ENCODE measurements at regions not wholly inside any gene's neighbourhood (a gene's known extent, or its start where the extent isn't known, plus 50 kb on each side); places are given as distances from the start of the nearest gene placed in this dataset.
"Not testable (repeated sequence)": the region's sequence is repeated elsewhere in the genome, so short reads cannot be mapped to it uniquely, and the experiment has no call there.

DNA sequence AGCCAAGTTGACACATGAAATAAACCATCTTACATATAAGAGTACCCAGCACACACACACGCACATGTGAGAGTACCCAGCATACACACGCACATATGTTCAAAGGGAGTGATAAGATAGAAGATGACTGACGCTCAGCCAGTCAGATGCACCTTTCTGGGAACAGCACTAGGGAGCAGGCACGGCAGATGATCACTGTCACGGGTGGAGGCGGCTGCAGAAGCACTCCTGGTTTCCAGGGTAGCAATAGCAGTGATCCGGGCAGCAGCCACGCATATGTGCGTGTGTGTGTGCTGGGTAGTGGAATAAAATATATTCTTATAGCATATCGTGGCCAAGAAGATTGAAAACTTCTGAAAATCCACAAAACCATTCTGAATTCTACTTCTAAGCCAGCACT lies 85.8 kb upstream of the NAMPT start:
- H3K4me3 ChIP-seq (ENCODE audit: low read depth, low read length), result no peak overlapping the region
- no peak for DNase-seq (ENCODE audit: low read depth)

DNA sequence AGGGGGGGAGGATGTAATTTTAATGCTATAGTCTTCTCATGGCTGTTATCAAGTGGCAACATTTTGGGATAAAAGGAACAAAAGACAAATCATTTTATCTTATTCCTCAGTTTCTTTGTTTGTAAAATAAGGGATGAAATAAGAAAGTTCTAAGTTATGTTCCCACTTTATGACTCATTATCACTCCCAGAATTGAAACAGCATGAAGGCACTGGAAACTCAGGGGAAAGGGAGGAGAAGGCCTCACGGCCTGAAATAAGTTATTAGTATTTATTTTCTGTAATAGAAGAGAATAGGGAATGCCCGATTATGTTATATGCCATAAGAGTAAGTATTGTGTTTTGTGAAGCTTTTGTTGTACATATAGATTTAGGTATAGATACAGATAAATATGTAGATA lies 85.0 kb upstream of the NAMPT start:
- H3K4me3 ChIP-seq (ENCODE audit: low read depth, low read length), result no peak overlapping the region
- no peak for DNase-seq (ENCODE audit: low read depth)

DNA sequence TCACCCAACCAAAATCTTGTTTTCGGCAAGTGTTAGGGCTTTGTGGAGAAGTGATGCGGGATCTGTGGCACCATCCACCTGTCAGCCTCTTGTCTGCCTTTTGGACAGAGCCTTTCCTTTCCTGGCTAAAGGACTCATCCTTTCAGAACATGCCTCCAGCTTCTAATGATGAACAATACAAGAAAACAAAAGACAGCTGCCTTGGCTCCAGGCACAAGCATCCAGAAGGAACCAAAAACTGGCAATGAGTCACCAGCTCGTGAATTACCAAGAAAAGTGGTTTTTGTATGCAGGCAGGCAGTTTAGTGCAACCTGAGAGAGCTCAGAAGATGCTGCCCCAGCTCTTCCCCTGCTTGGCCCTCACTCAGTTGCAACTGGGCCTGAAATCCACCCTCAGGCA lies 84.6 kb upstream of the NAMPT start:
- no peak overlapping the region for H3K4me3 ChIP-seq (ENCODE audit: low read depth, low read length)
- DNase-seq (ENCODE audit: low read depth), result peak; percentile 50

DNA sequence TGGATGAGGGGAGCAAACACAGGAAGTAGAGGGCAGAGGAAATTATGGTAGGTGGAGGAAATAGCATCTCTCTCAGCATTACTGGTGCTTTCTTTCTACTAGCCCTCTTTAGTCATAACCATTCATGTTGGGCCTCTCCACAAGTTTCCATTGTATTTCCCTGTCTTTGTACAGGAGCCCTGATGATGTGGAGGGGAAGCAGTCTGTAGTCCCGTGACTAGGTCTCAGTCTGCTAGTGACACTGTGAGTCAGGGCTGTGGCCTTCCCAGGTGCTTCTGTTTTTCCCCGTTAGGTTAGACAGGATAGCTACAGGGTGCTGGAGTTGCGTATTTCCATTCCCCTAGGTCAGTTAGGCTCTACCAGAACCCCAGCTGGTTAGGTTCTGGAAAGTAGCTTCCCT lies 82.9 kb upstream of the NAMPT start:
- no peak for DNase-seq (ENCODE audit: low read depth)
- H3K4me3 ChIP-seq (ENCODE audit: low read depth, low read length), result no peak overlapping the region

DNA sequence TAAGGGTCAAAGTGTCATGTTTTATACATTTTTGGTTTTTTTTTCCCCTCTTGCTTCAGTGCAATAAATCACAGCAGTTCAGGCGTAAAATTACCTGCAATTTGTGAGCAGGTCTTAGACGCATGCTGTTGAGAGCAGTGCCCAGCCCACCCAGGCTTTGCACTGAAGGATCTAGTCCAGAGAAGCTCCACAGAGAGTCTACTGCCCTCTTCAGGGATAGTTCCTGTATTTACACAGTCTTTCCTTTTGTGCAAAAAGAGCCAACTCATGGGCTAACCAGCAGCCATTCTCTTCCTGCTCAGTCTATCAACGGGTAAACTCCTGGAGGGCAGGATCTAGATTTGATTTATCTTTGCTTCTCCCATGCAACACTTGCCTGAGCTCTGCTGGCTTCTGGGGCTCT lies 82.2 kb upstream of the NAMPT start:
- no peak overlapping the region for H3K4me3 ChIP-seq (ENCODE audit: low read depth, low read length)
- no peak for DNase-seq (ENCODE audit: low read depth)

DNA sequence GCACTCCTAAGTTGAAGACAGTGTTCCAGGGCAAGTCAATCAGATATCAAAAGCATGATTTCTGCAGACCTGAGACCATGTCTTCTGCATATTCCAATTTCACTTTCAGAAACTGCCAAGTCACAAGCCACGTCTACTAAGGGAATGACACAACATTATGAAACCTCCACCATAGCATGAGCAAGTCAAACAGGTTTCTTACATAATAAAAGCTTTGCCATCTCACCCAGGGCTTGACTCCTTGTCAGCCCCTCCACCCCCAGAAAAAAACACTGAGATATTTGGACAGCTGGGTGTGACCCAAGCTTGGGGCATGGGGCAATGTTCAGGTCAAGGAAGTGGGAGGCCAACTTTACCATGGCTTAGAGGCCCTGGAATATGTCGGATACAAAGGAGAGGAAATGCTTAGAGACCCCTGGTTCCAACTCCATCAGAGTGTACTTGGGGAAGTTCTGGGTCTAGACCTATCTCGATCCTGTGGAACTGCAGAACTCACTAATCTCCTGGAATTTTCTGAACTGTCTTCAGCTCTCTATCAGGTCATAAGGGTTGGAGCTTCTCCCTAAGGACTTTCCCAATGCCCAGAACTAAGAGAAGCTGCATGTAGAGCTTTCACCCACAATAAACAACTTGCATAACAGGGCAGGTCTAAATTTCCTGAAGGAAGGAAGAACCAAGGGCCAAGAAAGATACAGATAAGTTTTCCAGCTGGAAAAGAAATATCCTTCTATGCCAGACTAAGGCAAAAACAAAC lies 80.6 kb upstream of the NAMPT start:
- no peak overlapping the region for H3K4me3 ChIP-seq (ENCODE audit: low read depth, low read length)
- no peak for DNase-seq (ENCODE audit: low read depth)

DNA sequence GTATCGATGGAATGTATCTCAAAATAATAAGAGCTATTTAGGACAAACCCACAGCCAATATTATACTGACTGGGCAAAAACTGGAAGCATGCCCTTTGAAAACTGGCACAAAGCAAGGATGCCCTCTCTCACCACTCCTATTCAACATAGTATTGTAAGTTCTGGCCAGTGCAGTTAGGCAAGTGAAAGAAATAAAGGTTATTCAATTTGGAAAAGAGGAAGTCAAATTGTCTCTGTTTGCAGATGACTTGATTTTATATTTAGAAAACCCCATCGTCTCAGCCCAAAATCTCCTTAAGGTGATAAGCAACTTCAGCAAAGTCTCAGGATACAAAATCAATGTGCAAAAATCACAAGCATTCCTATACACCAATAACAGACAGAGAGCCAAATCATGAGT lies 77.7 kb upstream of the NAMPT start:
- H3K4me3 ChIP-seq (ENCODE audit: low read depth, low read length); DNase-seq (ENCODE audit: low read depth): not testable (repeated sequence)

DNA sequence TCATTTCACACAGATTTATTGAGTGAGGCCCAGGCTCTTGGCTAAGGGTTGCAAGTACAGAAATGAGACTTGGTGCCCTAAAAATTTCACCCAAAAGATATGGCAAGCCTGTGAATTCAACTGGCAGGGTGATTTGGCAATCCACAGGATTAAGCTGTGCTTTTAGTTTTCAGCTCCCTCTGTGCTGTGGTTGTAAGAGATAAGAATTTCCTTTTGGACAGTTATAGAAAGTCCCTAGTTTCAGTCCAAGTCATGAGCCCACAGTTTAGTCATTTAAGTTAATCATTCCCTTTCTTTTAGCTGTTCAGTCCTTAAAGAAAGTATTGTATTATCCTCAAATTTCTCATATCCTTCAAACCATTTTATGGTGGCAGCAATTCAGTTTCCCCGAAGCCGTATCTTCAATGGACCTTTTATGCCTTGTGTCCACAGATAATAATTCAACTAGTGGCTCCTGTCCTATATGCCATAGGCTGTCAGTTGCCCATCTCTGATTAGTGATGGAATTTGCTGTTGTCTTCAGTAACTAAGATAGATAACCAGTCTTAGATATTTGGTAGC lies 73.4 kb upstream of the NAMPT start:
- H3K4me3 ChIP-seq (ENCODE audit: low read depth, low read length), result no peak overlapping the region
- DNase-seq (ENCODE audit: low read depth), result no peak

DNA sequence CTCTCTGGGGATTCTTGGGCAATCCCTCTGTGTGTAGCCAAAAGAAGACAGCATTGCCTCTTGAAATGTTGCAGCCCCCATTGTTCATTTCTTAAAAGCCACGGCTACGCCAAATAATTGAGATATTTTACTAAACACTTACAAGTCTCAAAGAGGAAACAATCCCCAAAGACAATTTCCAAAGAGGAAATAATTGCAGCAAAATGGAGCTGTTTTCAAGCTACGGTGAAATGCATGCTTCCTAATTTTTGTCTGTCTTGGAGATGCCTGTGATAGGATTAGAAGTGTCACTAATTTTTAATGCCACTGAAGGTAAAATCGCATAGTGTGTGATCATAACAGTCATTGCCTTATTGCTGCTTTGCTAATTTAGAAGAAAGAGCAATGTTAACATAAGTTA lies 72.9 kb upstream of the NAMPT start:
- no peak overlapping the region for H3K4me3 ChIP-seq (ENCODE audit: low read depth, low read length)
- no peak for DNase-seq (ENCODE audit: low read depth)

DNA sequence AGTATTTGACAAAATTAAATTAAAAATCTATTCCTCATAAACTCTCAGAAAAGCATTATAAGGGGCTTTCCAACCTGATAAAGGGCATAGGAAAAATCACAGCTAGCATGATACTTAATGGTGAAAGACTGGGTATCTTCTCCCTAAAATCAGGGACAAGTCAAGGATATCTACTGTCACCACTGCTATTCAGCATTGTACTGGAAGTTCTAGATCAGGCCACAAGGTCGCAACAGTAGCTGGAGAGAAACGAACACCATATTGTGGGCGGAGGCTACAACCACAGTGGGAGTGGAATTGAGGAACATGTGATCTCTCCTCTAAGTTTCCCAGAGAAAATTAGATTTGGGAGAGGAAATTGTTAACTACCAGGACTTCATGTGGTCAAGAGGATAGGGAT lies 70.0 kb upstream of the NAMPT start:
- DNase-seq (ENCODE audit: low read depth), result no peak
- no peak overlapping the region for H3K4me3 ChIP-seq (ENCODE audit: low read depth, low read length)

DNA sequence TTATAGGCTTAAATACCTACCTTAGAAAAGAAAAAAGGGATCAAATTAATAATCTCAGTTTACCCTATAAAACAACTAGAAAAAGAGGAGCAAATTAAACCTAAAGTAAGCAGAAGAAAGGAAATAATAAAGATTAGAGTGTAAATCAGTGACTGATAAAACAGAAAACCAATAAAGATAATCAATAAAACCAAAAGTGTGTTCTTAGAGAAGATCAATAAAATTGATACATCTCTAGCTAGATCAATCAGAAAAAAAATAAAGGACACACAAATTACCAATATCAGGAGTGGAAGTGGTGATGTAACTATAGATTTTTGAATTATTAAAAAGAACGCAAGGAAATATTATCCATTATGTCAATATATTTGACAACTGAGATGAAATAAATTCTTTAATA lies 69.2 kb upstream of the NAMPT start:
- DNase-seq (ENCODE audit: low read depth), result no peak
- no peak overlapping the region for H3K4me3 ChIP-seq (ENCODE audit: low read depth, low read length)

DNA sequence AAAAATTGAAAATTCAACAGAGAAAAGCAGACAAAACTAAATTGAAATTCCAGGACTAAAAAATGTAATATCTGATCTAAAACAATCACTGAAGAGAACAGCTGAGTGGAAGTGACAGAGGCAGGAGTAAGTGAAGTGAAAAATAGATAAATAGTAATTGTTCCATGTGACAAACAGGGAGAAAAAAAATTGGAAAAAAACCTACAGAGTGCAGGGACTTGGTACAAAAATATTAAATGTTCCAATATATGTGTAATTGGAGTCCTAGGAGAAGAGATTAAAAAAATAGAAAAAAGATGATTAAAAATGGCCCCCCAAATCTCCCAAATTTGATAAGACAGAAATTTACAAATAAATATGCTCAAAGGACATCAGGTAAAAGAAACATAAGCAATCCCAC lies 63.4 kb upstream of the NAMPT start:
- DNase-seq (ENCODE audit: low read depth), result no peak
- H3K4me3 ChIP-seq (ENCODE audit: low read depth, low read length), result no peak overlapping the region

DNA sequence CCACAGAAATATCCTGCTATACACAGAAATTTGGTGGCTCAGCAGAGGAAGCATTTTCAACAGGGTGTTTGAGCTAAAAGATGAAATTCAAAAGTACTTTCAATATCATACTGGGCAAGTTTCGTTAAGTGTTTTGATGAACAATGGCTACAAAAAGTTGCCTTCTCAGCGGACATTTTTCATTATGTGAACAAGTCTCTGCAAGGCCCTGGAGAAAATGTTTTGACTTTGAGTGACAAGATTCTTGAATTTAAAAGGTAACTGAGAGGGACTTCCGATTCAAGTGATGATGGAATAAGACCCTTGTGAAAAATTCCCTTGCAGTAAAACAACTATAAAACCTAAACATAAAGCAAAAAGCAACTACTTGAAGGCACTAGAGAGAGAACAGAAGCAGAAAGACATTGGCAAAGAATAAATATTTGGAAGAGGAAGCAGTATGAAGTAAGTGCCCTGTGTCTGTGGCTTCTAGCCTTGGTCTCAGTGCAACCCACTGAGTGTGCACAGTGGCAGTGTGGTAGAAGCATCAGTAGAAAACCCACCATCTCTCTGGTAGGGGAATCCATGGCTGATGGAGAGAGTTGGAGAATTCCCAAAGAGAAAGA lies 62.5 kb upstream of the NAMPT start:
- DNase-seq (ENCODE audit: low read depth), result no peak
- no peak overlapping the region for H3K4me3 ChIP-seq (ENCODE audit: low read depth, low read length)

DNA sequence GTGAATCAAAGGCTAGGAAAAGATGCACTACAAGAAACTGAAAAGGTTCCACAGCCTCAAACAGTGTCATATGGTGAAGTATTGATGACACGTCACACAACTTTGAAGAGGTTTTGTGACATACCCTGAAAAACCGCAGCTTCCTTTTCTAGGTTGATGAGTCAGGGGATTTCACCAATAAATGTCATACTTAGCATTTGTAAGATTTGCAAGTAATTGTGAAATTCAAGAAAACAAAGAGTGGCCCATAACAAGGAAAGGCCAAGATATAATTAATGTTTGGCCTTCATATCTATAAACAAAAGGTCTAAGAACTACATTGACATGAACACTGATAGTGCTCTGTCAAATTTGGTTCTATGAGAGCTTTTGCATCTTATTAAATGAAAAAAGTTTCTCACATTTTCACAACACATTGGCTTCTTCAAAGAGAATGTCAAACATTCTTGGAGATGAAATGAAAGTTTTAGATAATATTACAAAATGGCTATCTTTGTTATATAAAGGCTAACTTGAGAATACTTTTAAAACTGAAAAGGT lies 62.0 kb upstream of the NAMPT start:
- H3K4me3 ChIP-seq (ENCODE audit: low read depth, low read length), result no peak overlapping the region
- peak; percentile 89 for DNase-seq (ENCODE audit: low read depth)

DNA sequence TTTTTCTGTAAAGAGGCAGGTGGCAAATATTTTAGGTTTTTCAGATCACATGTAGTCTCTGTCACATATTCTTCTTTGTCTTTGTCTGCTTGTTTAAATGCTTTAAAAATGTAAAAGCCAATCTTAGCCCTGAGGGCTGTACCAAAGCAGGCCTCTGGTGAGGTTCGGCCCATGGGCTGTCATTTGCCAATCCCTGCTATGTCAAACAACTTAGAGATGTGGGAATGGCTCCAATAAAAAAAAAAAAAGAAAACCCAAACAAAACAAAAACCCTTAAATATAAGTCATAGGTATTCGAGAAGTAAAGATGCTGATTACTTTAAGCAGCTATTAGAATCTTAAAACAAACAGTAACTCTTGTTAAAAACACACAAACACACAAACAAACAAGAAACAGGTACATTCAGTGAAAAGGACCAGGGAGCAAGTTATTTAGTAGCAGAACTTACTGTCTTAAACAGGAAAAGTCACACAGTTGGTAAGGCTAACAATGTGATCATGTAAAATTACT lies 61.4 kb upstream of the NAMPT start:
- H3K4me3 ChIP-seq (ENCODE audit: low read depth, low read length), result no peak overlapping the region
- DNase-seq (ENCODE audit: low read depth), result no peak

DNA sequence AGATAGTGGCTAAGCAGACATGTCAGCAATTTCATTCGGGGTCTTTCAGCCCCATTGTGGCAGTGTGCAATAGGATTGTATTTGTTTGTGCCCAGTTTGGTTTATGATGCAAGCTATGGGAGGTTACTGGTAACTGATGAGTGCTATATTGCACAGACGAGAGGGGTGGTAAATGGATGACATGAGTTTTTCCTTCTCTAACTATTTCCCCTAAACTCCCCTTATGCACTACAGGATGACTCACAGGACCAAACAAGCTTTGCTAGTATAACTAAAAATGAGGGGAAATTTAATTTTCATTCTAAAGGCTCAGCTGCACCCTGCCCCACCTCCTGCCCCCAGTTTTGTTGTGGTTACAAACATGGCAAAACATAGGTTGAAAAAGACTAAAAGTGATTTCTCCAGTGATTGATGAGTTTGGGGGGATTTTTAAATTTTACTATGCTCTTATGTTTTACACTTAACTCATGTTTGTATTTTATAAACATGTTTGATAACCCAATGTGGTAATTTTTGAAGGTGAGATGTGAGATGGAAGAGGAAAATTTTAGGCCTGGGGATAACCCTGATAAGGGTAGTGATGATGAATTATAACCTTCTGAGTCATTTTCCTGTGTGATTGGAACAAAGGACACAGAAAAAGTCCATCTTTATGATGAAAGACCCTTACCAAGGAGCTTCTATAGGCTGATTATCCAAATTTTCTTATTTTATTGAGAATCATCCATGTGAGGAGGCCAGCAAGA lies 60.8 kb upstream of the NAMPT start:
- H3K4me3 ChIP-seq (ENCODE audit: low read depth, low read length), result no peak overlapping the region
- peak; percentile 49 for DNase-seq (ENCODE audit: low read depth)

DNA sequence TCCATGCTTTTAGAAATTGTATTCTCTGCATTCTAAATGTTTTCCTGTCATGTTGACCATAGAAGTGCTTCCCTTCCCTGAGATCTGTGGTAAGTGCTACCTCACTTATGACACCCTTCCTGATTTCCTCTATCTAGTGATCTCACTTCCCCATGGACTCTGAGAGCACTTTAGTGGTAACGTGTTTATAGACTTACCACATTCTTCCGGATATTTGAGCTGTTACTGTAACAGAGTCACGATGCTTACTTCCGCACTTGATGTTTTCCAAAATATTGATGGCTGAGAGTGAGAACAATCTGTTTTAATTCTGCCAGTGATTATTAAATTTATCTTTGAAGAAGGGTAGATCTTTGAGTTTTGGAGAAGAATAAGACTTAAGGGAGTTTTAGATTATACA lies 60.1 kb upstream of the NAMPT start:
- DNase-seq (ENCODE audit: low read depth), result no peak
- no peak overlapping the region for H3K4me3 ChIP-seq (ENCODE audit: low read depth, low read length)

DNA sequence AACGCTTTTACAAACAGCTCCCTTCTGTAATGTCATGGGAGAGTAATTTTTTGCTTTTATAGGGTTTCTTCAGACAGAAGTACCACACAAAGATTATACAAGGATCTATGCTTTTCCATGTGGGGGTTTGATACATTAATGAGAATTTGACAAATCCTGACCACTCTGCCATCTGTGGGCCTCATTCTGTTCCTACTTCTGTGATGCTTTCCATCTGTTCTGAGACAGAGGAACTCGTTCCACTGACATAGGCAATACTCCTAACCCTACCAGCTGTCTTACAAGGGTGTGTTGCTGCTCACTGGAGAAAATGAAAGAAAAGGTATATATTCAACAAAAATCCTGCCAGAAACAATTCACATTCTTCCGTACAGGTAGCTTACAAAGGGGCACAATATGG lies 59.4 kb upstream of the NAMPT start:
- H3K4me3 ChIP-seq (ENCODE audit: low read depth, low read length), result no peak overlapping the region
- no peak for DNase-seq (ENCODE audit: low read depth)

DNA sequence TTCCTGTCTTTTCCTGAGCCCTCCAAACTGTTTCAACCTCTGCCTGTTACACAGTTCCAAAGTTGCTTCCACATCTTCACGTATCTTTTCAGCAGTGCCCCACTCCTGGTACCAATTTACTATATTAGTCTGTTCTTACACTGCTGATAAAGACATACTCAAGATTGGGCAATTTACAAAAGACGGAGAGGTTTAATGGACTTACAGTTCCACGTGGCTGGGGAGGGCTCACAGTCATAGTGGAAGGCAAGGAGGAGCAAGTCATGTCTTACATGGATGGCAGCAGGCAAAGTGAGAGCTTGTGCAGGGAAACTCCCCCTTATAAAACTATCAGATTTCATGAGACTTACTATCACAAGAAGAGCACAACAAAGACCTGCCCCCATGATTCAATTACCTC lies 57.3 kb upstream of the NAMPT start:
- DNase-seq (ENCODE audit: low read depth); H3K4me3 ChIP-seq (ENCODE audit: low read depth, low read length): not testable (repeated sequence)

DNA sequence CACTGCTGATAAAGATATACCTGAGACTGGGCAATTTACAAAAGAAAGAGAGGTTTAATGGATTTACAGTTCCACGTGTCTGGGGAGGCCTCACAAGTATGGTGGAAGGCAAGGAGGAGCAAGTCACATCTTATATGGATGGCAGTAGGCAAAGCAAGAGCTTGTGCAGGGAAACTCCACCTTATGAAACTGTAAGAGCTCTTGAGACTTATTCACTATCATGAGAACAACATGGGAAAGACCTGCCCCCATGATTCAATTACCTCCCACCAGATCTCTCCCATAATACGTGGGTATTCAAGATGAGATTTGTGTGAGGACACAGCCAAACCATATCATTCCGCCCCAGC lies 55.4 kb upstream of the NAMPT start:
- not testable (repeated sequence) for H3K4me3 ChIP-seq (ENCODE audit: low read depth, low read length); DNase-seq (ENCODE audit: low read depth)
